H1 (cell line): ENCODE measurements at regions not wholly inside any gene's neighbourhood (a gene's known extent, or its start where the extent isn't known, plus 50 kb on each side); places are given as distances from the start of the nearest gene placed in this dataset.

ENCODE experiments used
- CREB1 ChIP-seq: IDR thresholded peaks from 2 replicates; pipeline ENCODE4 v1.6.1; 2012; ENCODE audit warnings: inconsistent platforms
- EGR1 ChIP-seq: IDR thresholded peaks from 2 replicates; pipeline ENCODE4 v1.6.1; 2011; ENCODE audit warnings: low read depth, low read length, borderline replicate concordance
- HDAC6 ChIP-seq: IDR thresholded peaks from one replicate; pipeline ENCODE4 v1.7.1; 2012; ENCODE audit warnings: low read depth, mild to moderate bottlenecking, inconsistent platforms, low read length, moderate library complexity
- SP1 ChIP-seq: IDR thresholded peaks from 2 replicates; pipeline ENCODE4 v1.6.1; 2011; ENCODE audit warnings: low read depth, low read length
- YY1 ChIP-seq: IDR thresholded peaks from 2 replicates; pipeline ENCODE4 v1.6.1; 2011; ENCODE audit warnings: low read depth, mild to moderate bottlenecking, low read length

- TF ChIP-seq EGR1 = no peak
- TF ChIP-seq CREB1 = no peak
- no peak for TF ChIP-seq YY1
- TF ChIP-seq SP1 = no peak
- TF ChIP-seq HDAC6 = no peak
Measured at GRCh38 chr4:64166365-64166764, 242.9 kb downstream of the TECRL start.
